ENCODE measurements at regions not wholly inside any gene's neighbourhood (a gene's known extent, or its start where the extent isn't known, plus 50 kb on each side); places are given as distances from the start of the nearest gene placed in this dataset.

GRCh38 chr13:20334309-20334708 lies 102.2 kb upstream of the GJB6 start:
- H3K4me3 ChIP-seq (ENCODE audit: low read length) = no peak overlapping the region
- no peaks in the 10 kb centered on the region for H3K36me3 ChIP-seq (replicated peaks; ENCODE audit: insufficient read depth, low read length)
- no peak overlapping the region for H3K27ac ChIP-seq (ENCODE audit: low read length)
- no peak overlapping the region for H2AFZ ChIP-seq (ENCODE audit: low read length)
- no peaks in the 10 kb centered on the region for H3K27me3 ChIP-seq (replicated peaks; ENCODE audit: insufficient read depth, low read length)
- H4K20me1 ChIP-seq (ENCODE audit: insufficient read depth, low read length) = no peaks in the 10 kb centered on the region
- no peaks in the 10 kb centered on the region for H3F3A ChIP-seq (ENCODE audit: insufficient read depth, low read length)
- H3K4me2 ChIP-seq (ENCODE audit: low read depth, low read length) = no peak overlapping the region
- H3K9me3 ChIP-seq (replicated peaks; ENCODE audit: insufficient read depth, low read length) = no peaks in the 10 kb centered on the region
- no peaks in the 10 kb centered on the region for H3K9me2 ChIP-seq (replicated peaks; ENCODE audit: insufficient read depth, low read length)
- no peak for TF ChIP-seq EZH2phosphoT487 (IDR thresholded peaks at IDR 0.05; ENCODE audit: low read length)
- no peak for TF ChIP-seq EZH2 (optimal IDR thresholded peaks at IDR 0.05; ENCODE audit: low read depth, low read length)
- no peak overlapping the region for H3K9ac ChIP-seq (ENCODE audit: low read length)
- no peaks in the 10 kb centered on the region for H3K4me1 ChIP-seq (ENCODE audit: low read length)
- DNase-seq = no peak
- no peaks in the 10 kb centered on the region for H3K79me2 ChIP-seq (ENCODE audit: low read length)

- no peak overlapping the region for H2AFZ ChIP-seq (ENCODE audit: low read length)
- no peaks in the 10 kb centered on the region for H3K9me2 ChIP-seq (replicated peaks; ENCODE audit: insufficient read depth, low read length)
- H3K79me2 ChIP-seq (ENCODE audit: low read length) = no peaks in the 10 kb centered on the region
- no peaks in the 10 kb centered on the region for H3F3A ChIP-seq (ENCODE audit: insufficient read depth, low read length)
- no peaks in the 10 kb centered on the region for H3K9me3 ChIP-seq (replicated peaks; ENCODE audit: insufficient read depth, low read length)
- H3K27ac ChIP-seq (ENCODE audit: low read length) = no peak overlapping the region
- H3K4me3 ChIP-seq (ENCODE audit: low read length) = no peak overlapping the region
- H3K9ac ChIP-seq (ENCODE audit: low read length) = no peak overlapping the region
- H4K20me1 ChIP-seq (ENCODE audit: insufficient read depth, low read length) = no peaks in the 10 kb centered on the region
- TF ChIP-seq EZH2phosphoT487 (IDR thresholded peaks at IDR 0.05; ENCODE audit: low read length) = no peak
- TF ChIP-seq EZH2 (optimal IDR thresholded peaks at IDR 0.05; ENCODE audit: low read depth, low read length) = no peak
- TF ChIP-seq, protein P1, sequence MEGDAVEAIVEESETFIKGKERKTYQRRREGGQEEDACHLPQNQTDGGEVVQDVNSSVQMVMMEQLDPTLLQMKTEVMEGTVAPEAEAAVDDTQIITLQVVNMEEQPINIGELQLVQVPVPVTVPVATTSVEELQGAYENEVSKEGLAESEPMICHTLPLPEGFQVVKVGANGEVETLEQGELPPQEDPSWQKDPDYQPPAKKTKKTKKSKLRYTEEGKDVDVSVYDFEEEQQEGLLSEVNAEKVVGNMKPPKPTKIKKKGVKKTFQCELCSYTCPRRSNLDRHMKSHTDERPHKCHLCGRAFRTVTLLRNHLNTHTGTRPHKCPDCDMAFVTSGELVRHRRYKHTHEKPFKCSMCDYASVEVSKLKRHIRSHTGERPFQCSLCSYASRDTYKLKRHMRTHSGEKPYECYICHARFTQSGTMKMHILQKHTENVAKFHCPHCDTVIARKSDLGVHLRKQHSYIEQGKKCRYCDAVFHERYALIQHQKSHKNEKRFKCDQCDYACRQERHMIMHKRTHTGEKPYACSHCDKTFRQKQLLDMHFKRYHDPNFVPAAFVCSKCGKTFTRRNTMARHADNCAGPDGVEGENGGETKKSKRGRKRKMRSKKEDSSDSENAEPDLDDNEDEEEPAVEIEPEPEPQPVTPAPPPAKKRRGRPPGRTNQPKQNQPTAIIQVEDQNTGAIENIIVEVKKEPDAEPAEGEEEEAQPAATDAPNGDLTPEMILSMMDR (IDR thresholded peaks at IDR 0.05; ENCODE audit: low read length) = no peak
- no peak for DNase-seq
- no peaks in the 10 kb centered on the region for H3K27me3 ChIP-seq (replicated peaks; ENCODE audit: insufficient read depth, low read length)
- H3K36me3 ChIP-seq (replicated peaks; ENCODE audit: insufficient read depth, low read length) = no peaks in the 10 kb centered on the region
- no peaks in the 10 kb centered on the region for H3K4me1 ChIP-seq (ENCODE audit: low read length)
- no peak overlapping the region for H3K4me2 ChIP-seq (ENCODE audit: low read depth, low read length)
Measured at GRCh38 chr13:20332361-20333096, 100.4 kb upstream of the GJB6 start.

GRCh38 chr13:20331949-20332348 lies 99.8 kb upstream of the GJB6 start:
- H3K9me2 ChIP-seq (replicated peaks; ENCODE audit: insufficient read depth, low read length) = no peaks in the 10 kb centered on the region
- no peak overlapping the region for H3K4me2 ChIP-seq (ENCODE audit: low read depth, low read length)
- H2AFZ ChIP-seq (ENCODE audit: low read length) = no peak overlapping the region
- H3K9me3 ChIP-seq (replicated peaks; ENCODE audit: insufficient read depth, low read length) = no peaks in the 10 kb centered on the region
- no peaks in the 10 kb centered on the region for H3K27me3 ChIP-seq (replicated peaks; ENCODE audit: insufficient read depth, low read length)
- no peaks in the 10 kb centered on the region for H3K79me2 ChIP-seq (ENCODE audit: low read length)
- TF ChIP-seq EZH2phosphoT487 (IDR thresholded peaks at IDR 0.05; ENCODE audit: low read length) (no peak), EZH2 (optimal IDR thresholded peaks at IDR 0.05; ENCODE audit: low read depth, low read length) (no peak)
- TF ChIP-seq, protein P1 (IDR thresholded peaks at IDR 0.05; ENCODE audit: low read length) = no peak
- no peak overlapping the region for H3K27ac ChIP-seq (ENCODE audit: low read length)
- no peak overlapping the region for H3K4me3 ChIP-seq (ENCODE audit: low read length)
- H3F3A ChIP-seq (ENCODE audit: insufficient read depth, low read length) = no peaks in the 10 kb centered on the region
- no peak overlapping the region for H3K9ac ChIP-seq (ENCODE audit: low read length)
- no peaks in the 10 kb centered on the region for H3K4me1 ChIP-seq (ENCODE audit: low read length)
- H4K20me1 ChIP-seq (ENCODE audit: insufficient read depth, low read length) = no peaks in the 10 kb centered on the region
- H3K36me3 ChIP-seq (replicated peaks; ENCODE audit: insufficient read depth, low read length) = no peaks in the 10 kb centered on the region
- DNase-seq = no peak

- Histone ChIP-seq H3K9me2 (replicated peaks; ENCODE audit: insufficient read depth, low read length) (no peaks in the 10 kb centered on the region), H3K9ac (ENCODE audit: low read length) (no peak overlapping the region), H3F3A (ENCODE audit: insufficient read depth, low read length) (no peaks in the 10 kb centered on the region), H2AFZ (ENCODE audit: low read length) (no peak overlapping the region), H3K9me3 (replicated peaks; ENCODE audit: insufficient read depth, low read length) (no peaks in the 10 kb centered on the region), H3K4me3 (ENCODE audit: low read length) (no peak overlapping the region), H3K27me3 (replicated peaks; ENCODE audit: insufficient read depth, low read length) (no peaks in the 10 kb centered on the region), H3K36me3 (replicated peaks; ENCODE audit: insufficient read depth, low read length) (no peaks in the 10 kb centered on the region), H3K4me1 (ENCODE audit: low read length) (no peaks in the 10 kb centered on the region), H4K20me1 (ENCODE audit: insufficient read depth, low read length) (no peaks in the 10 kb centered on the region), H3K27ac (ENCODE audit: low read length) (no peak overlapping the region), H3K4me2 (ENCODE audit: low read depth, low read length) (no peak overlapping the region), H3K79me2 (ENCODE audit: low read length) (no peaks in the 10 kb centered on the region)
- DNase-seq = no peak
- TF ChIP-seq EZH2phosphoT487 (IDR thresholded peaks at IDR 0.05; ENCODE audit: low read length) (no peak), EZH2 (optimal IDR thresholded peaks at IDR 0.05; ENCODE audit: low read depth, low read length) (no peak)
- TF ChIP-seq, protein P1 (IDR thresholded peaks at IDR 0.05; ENCODE audit: low read length) = no peak
Measured at GRCh38 chr13:20331419-20331818, 99.3 kb upstream of the GJB6 start.
